ENCODE measurements at regions not wholly inside any gene's neighbourhood (a gene's known extent, or its start where the extent isn't known, plus 50 kb on each side); places are given as distances from the start of the nearest gene placed in this dataset.
"Not testable (repeated sequence)": the region's sequence is repeated elsewhere in the genome, so short reads cannot be mapped to it uniquely, and the experiment has no call there.

DNA sequence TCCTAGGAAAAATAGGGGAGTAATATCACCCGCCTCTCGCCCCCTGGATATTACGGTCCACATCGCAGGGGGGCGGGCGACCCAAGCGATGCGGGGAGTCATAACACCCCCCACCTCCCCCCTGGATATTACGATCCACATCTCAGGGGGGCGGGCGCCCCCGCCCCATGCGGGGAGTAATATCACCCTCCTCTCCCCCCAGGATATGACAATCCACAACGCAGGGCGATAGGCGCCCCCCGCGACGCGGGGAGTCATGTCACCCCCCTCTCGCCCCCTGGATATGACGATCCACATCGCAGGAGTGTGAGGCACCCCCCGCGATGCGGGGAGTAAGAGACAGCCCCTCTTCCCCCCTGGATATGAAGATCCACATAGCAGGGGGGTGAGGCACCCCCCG, 684.4 kb upstream of the PCDH9 start:
- BruUV-seq (replicated peaks): no TSS peak
- Mint-ChIP-seq H3K4me3 (ENCODE audit: unreplicated experiment) (no peak overlapping the region), H3K36me3 (ENCODE audit: insufficient read depth, unreplicated experiment) (no peaks in the 10 kb centered on the region), H3K9me3 (ENCODE audit: unreplicated experiment) (peaks cover 10% of the 10 kb centered on the region), H3K4me1 (ENCODE audit: low read depth, unreplicated experiment) (no peaks in the 10 kb centered on the region), H3K27ac (ENCODE audit: unreplicated experiment) (no peak overlapping the region), H3K27me3 (ENCODE audit: insufficient read depth, unreplicated experiment) (no peaks in the 10 kb centered on the region)
- TF ChIP-seq, protein P1, sequence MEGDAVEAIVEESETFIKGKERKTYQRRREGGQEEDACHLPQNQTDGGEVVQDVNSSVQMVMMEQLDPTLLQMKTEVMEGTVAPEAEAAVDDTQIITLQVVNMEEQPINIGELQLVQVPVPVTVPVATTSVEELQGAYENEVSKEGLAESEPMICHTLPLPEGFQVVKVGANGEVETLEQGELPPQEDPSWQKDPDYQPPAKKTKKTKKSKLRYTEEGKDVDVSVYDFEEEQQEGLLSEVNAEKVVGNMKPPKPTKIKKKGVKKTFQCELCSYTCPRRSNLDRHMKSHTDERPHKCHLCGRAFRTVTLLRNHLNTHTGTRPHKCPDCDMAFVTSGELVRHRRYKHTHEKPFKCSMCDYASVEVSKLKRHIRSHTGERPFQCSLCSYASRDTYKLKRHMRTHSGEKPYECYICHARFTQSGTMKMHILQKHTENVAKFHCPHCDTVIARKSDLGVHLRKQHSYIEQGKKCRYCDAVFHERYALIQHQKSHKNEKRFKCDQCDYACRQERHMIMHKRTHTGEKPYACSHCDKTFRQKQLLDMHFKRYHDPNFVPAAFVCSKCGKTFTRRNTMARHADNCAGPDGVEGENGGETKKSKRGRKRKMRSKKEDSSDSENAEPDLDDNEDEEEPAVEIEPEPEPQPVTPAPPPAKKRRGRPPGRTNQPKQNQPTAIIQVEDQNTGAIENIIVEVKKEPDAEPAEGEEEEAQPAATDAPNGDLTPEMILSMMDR (IDR thresholded peaks at IDR 0.05; ENCODE audit: insufficient read depth in 1 of 2, low read depth in 1 of 2, low read length in 1 of 2, severe bottlenecking in 1 of 2, unreplicated experiment in 1 of 2): no peak
- Histone ChIP-seq H3K36me3 (ENCODE audit: control insufficient read depth, insufficient read depth, low read length) (no peaks in the 10 kb centered on the region), H3K27me3 (replicated peaks; ENCODE audit: control insufficient read depth, insufficient read depth, low read length) (no peaks in the 10 kb centered on the region), H3K4me3 (ENCODE audit: low read depth, low read length) (no peak overlapping the region), H3K4me1 (no peaks in the 10 kb centered on the region), H3K9me3 (no peaks in the 10 kb centered on the region)
- ChIA-PET CTCF (no interaction called here), POLR2A (no interaction called here)
- intact Hi-C loops (cut with micrococcal nuclease; ENCODE audit: unreplicated experiment): no loop called here
- no peak for DNase-seq

DNA sequence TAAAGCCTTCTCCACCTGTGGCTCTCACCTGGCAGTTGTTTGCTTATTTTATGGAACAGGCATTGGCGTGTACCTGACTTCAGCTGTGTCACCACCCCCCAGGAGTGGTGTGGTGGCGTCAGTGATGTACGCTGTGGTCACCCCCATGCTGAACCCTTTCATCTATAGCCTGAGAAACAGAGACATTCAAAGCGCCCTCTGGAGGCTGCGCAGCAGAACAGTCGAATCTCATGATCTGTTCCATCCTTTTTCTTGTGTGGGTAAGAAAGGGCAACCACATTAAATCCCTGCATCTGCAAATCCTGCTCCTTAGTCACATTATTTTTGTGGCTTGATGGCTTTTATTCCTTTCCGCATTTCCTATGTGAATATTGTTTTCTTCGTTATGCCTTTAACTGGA, 672.8 kb upstream of the PCDH9 start:
- H3K4me1 ChIP-seq; H3K9me3 ChIP-seq; CTCF ChIA-PET; DNase-seq; H3K4me3 Mint-ChIP-seq (ENCODE audit: unreplicated experiment); H3K27me3 Mint-ChIP-seq (ENCODE audit: insufficient read depth, unreplicated experiment); BruUV-seq (replicated peaks); H3K27ac Mint-ChIP-seq (ENCODE audit: unreplicated experiment); H3K36me3 Mint-ChIP-seq (ENCODE audit: insufficient read depth, unreplicated experiment); H3K4me1 Mint-ChIP-seq (ENCODE audit: low read depth, unreplicated experiment); H3K27me3 ChIP-seq (replicated peaks; ENCODE audit: control insufficient read depth, insufficient read depth, low read length); H3K36me3 ChIP-seq (ENCODE audit: control insufficient read depth, insufficient read depth, low read length); POLR2A ChIA-PET; H3K4me3 ChIP-seq (ENCODE audit: low read depth, low read length); intact Hi-C loops (cut with micrococcal nuclease; ENCODE audit: unreplicated experiment): not testable (repeated sequence)
- H3K9me3 Mint-ChIP-seq (ENCODE audit: unreplicated experiment): peaks cover 24% of the 10 kb centered on the region

DNA sequence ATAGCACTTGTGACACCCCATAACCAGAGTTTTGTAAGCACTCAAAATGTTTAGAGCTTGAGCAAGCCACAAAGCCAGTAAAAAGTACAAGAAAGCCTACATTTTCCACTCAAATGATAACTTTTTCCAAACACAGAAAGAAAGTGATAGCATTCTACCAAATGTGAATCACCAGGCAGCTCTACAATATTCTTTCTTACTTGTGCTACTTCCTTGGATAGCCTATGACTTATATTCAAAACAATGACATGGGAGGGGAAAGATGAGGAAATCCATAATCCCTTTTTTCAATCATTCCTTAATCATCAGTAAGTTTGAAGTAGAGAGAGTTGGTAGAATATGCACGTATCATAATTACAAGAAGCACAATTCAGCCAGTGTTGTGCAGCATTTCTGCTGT, 650.8 kb upstream of the PCDH9 start:
- Mint-ChIP-seq H3K9me3 (ENCODE audit: unreplicated experiment) (no peaks in the 10 kb centered on the region), H3K4me1 (ENCODE audit: low read depth, unreplicated experiment) (no peaks in the 10 kb centered on the region), H3K36me3 (ENCODE audit: insufficient read depth, unreplicated experiment) (no peaks in the 10 kb centered on the region), H3K27ac (ENCODE audit: unreplicated experiment) (no peak overlapping the region), H3K4me3 (ENCODE audit: unreplicated experiment) (no peak overlapping the region), H3K27me3 (ENCODE audit: insufficient read depth, unreplicated experiment) (no peaks in the 10 kb centered on the region)
- ChIA-PET CTCF (no interaction called here), POLR2A (no interaction called here)
- DNase-seq: no peak
- TF ChIP-seq, protein P1 (IDR thresholded peaks at IDR 0.05; ENCODE audit: insufficient read depth in 1 of 2, low read depth in 1 of 2, low read length in 1 of 2, severe bottlenecking in 1 of 2, unreplicated experiment in 1 of 2): no peak
- no peaks in the 10 kb centered on the region for H3K9me3 ChIP-seq
- peaks cover 3% of the 10 kb centered on the region; the same call in 1 of the 2 replicates for H3K4me1 ChIP-seq
- no TSS peak for BruUV-seq (replicated peaks)
- intact Hi-C loops (cut with micrococcal nuclease; ENCODE audit: unreplicated experiment): no loop called here
- H3K4me3 ChIP-seq (ENCODE audit: low read depth, low read length): no peak overlapping the region
- H3K36me3 ChIP-seq (ENCODE audit: control insufficient read depth, insufficient read depth, low read length): no peaks in the 10 kb centered on the region
- no peaks in the 10 kb centered on the region for H3K27me3 ChIP-seq (replicated peaks; ENCODE audit: control insufficient read depth, insufficient read depth, low read length)

DNA sequence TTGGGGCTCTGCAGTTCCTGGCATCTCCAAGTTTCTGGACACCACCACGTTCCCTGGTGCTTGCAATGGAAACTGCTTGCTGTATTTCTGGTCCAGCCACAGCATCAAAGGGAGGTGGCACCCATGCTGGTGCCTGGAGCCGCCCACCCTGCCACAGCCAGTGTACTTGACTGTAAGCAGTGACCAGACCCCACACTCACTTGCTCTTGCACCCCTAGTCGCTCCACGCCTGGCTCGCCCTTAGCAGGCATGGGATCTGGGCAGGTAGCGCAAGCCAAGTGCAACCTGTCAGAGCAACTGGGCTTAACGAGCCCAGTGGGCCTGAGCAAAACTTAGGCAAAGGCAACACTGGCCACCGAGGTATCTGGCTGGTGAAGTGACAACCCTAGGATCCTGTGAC, 648.2 kb upstream of the PCDH9 start:
- no peaks in the 10 kb centered on the region for H3K36me3 Mint-ChIP-seq (ENCODE audit: insufficient read depth, unreplicated experiment)
- H3K4me1 Mint-ChIP-seq (ENCODE audit: low read depth, unreplicated experiment): no peaks in the 10 kb centered on the region
- BruUV-seq (replicated peaks): no TSS peak
- intact Hi-C loops (cut with micrococcal nuclease; ENCODE audit: unreplicated experiment): no loop called here
- TF ChIP-seq, protein P1 (IDR thresholded peaks at IDR 0.05; ENCODE audit: insufficient read depth in 1 of 2, low read depth in 1 of 2, low read length in 1 of 2, severe bottlenecking in 1 of 2, unreplicated experiment in 1 of 2): no peak
- H3K9me3 Mint-ChIP-seq (ENCODE audit: unreplicated experiment): no peaks in the 10 kb centered on the region
- ChIA-PET POLR2A (no interaction called here), CTCF (no interaction called here)
- no peaks in the 10 kb centered on the region for H3K27me3 Mint-ChIP-seq (ENCODE audit: insufficient read depth, unreplicated experiment)
- DNase-seq: no peak
- Histone ChIP-seq H3K36me3 (ENCODE audit: control insufficient read depth, insufficient read depth, low read length) (no peaks in the 10 kb centered on the region), H3K4me1 (peaks cover 3% of the 10 kb centered on the region; the same call in 1 of the 2 replicates), H3K27me3 (replicated peaks; ENCODE audit: control insufficient read depth, insufficient read depth, low read length) (no peaks in the 10 kb centered on the region), H3K9me3 (no peaks in the 10 kb centered on the region), H3K4me3 (ENCODE audit: low read depth, low read length) (no peak overlapping the region)
- H3K27ac Mint-ChIP-seq (ENCODE audit: unreplicated experiment): no peak overlapping the region
- H3K4me3 Mint-ChIP-seq (ENCODE audit: unreplicated experiment): no peak overlapping the region

Data from Caco-2 (cell line).